Activated naive CD4-positive, alpha-beta T cell treated with anti-CD3 and anti-CD28 coated beads, Interleukin-2, amount 10 ng/mL, durations not matched to agents 7 days and 5 days (primary cell): ENCODE measurements at regions not wholly inside any gene's neighbourhood (a gene's known extent, or its start where the extent isn't known, plus 50 kb on each side); places are given as distances from the start of the nearest gene placed in this dataset.
"Not testable (repeated sequence)": the region's sequence is repeated elsewhere in the genome, so short reads cannot be mapped to it uniquely, and the experiment has no call there.

Experiments used
- CTCF ChIA-PET: fragments of 350-600 bp; sonication (Branson Sonifier 250); formaldehyde crosslinking; loops from one replicate; lab custom pipeline; 2021; ENCODE audit warnings: antibody characterized with exemption; lab: Charles Lee
- DNase-seq: peaks from one replicate; pipeline ENCODE4 v3.0.0-alpha.2; 2020
- H3K27ac Mint-ChIP-seq: one replicate; pipeline ENCODE4 v1.8.0; 2021; ENCODE audit warnings: mild to moderate bottlenecking, moderate library complexity, mixed read lengths
- H3K27me3 Mint-ChIP-seq: one replicate; pipeline ENCODE4 v1.8.0; 2021; ENCODE audit warnings: mild to moderate bottlenecking, mixed read lengths
- H3K36me3 Mint-ChIP-seq: one replicate; pipeline ENCODE4 v1.8.0; 2021; ENCODE audit warnings: mixed read lengths
- H3K4me1 Mint-ChIP-seq: one replicate; pipeline ENCODE4 v1.8.0; 2021; ENCODE audit warnings: mixed read lengths
- H3K4me3 Mint-ChIP-seq: one replicate; pipeline ENCODE4 v1.8.0; 2021; ENCODE audit warnings: mild to moderate bottlenecking, moderate library complexity, mixed read lengths
- H3K9me3 Mint-ChIP-seq: one replicate; pipeline ENCODE4 v1.8.0; 2021; ENCODE audit warnings: mixed read lengths

GRCh38 chr1:190615818-190616217, 138.2 kb upstream of the BRINP3 start:
- H3K27ac Mint-ChIP-seq = no peak overlapping the region
- H3K4me1 Mint-ChIP-seq = no peaks in the 10 kb centered on the region
- no peaks in the 10 kb centered on the region for H3K36me3 Mint-ChIP-seq
- CTCF ChIA-PET = no interaction called here
- DNase-seq = no peak
- H3K9me3 Mint-ChIP-seq = peaks cover 8% of the 10 kb centered on the region
- no peak overlapping the region for H3K4me3 Mint-ChIP-seq
- no peaks in the 10 kb centered on the region for H3K27me3 Mint-ChIP-seq

GRCh38 chr1:190616235-190616634, 138.6 kb upstream of the BRINP3 start:
- Mint-ChIP-seq H3K36me3 (no peaks in the 10 kb centered on the region), H3K27me3 (no peaks in the 10 kb centered on the region), H3K27ac (no peak overlapping the region), H3K9me3 (peaks cover 8% of the 10 kb centered on the region), H3K4me3 (no peak overlapping the region), H3K4me1 (no peaks in the 10 kb centered on the region)
- CTCF ChIA-PET = no interaction called here
- no peak for DNase-seq

- Mint-ChIP-seq H3K27ac (no peak overlapping the region), H3K27me3 (no peaks in the 10 kb centered on the region), H3K9me3 (peaks cover 8% of the 10 kb centered on the region), H3K4me1 (no peaks in the 10 kb centered on the region), H3K4me3 (no peak overlapping the region), H3K36me3 (no peaks in the 10 kb centered on the region)
- CTCF ChIA-PET = no interaction called here
- no peak for DNase-seq
Measured at GRCh38 chr1:190619724-190620123, 142.1 kb upstream of the BRINP3 start.

GRCh38 chr1:190633488-190633887, 155.8 kb upstream of the BRINP3 start:
- Mint-ChIP-seq H3K4me1 (no peaks in the 10 kb centered on the region), H3K27ac (no peak overlapping the region), H3K27me3 (no peaks in the 10 kb centered on the region), H3K9me3 (peaks cover 16% of the 10 kb centered on the region), H3K36me3 (no peaks in the 10 kb centered on the region), H3K4me3 (no peak overlapping the region)
- CTCF ChIA-PET = no interaction called here
- DNase-seq = no peak

- Mint-ChIP-seq H3K4me1 (no peaks in the 10 kb centered on the region), H3K9me3 (peaks cover 16% of the 10 kb centered on the region), H3K4me3 (no peak overlapping the region)
Measured at GRCh38 chr1:190634134-190634533, 156.5 kb upstream of the BRINP3 start.

GRCh38 chr1:190649553-190649952, 171.9 kb upstream of the BRINP3 start:
- Mint-ChIP-seq H3K27ac (no peak overlapping the region), H3K9me3 (peaks cover 11% of the 10 kb centered on the region), H3K36me3 (no peaks in the 10 kb centered on the region), H3K27me3 (no peaks in the 10 kb centered on the region), H3K4me1 (no peaks in the 10 kb centered on the region), H3K4me3 (no peak overlapping the region)
- CTCF ChIA-PET = no interaction called here
- no peak for DNase-seq

More at GRCh38 chr1:190634134-190634533, 156.5 kb upstream of the BRINP3 start:
- CTCF ChIA-PET = no interaction called here
- Mint-ChIP-seq H3K27ac (no peak overlapping the region), H3K27me3 (no peaks in the 10 kb centered on the region), H3K36me3 (no peaks in the 10 kb centered on the region)
- DNase-seq = no peak

- no peak overlapping the region for H3K4me3 Mint-ChIP-seq
- H3K27me3 Mint-ChIP-seq = no peaks in the 10 kb centered on the region
- no peak overlapping the region for H3K27ac Mint-ChIP-seq
- H3K36me3 Mint-ChIP-seq = no peaks in the 10 kb centered on the region
- no peaks in the 10 kb centered on the region for H3K9me3 Mint-ChIP-seq
- no peak for DNase-seq
- CTCF ChIA-PET = no interaction called here
- H3K4me1 Mint-ChIP-seq = no peaks in the 10 kb centered on the region
Measured at GRCh38 chr1:190658907-190659306, 181.2 kb upstream of the BRINP3 start.

- no peak for DNase-seq
- no peaks in the 10 kb centered on the region for H3K36me3 Mint-ChIP-seq
- H3K4me1 Mint-ChIP-seq = no peaks in the 10 kb centered on the region
- H3K27me3 Mint-ChIP-seq = no peaks in the 10 kb centered on the region
- no peak overlapping the region for H3K4me3 Mint-ChIP-seq
- CTCF ChIA-PET = no interaction called here
- no peaks in the 10 kb centered on the region for H3K9me3 Mint-ChIP-seq
- no peak overlapping the region for H3K27ac Mint-ChIP-seq
Measured at GRCh38 chr1:190663962-190664361, 186.3 kb upstream of the BRINP3 start.

GRCh38 chr1:190665045-190665444, 187.4 kb upstream of the BRINP3 start:
- Mint-ChIP-seq H3K27ac (no peak overlapping the region), H3K4me3 (no peak overlapping the region), H3K27me3 (no peaks in the 10 kb centered on the region), H3K36me3 (no peaks in the 10 kb centered on the region), H3K9me3 (peaks cover 4% of the 10 kb centered on the region), H3K4me1 (no peaks in the 10 kb centered on the region)
- DNase-seq = no peak
- CTCF ChIA-PET = no interaction called here

GRCh38 chr1:190667914-190668313, 190.2 kb upstream of the BRINP3 start:
- H3K27ac Mint-ChIP-seq = no peak overlapping the region
- CTCF ChIA-PET = no interaction called here
- no peaks in the 10 kb centered on the region for H3K36me3 Mint-ChIP-seq
- no peaks in the 10 kb centered on the region for H3K27me3 Mint-ChIP-seq
- DNase-seq = no peak
- no peak overlapping the region for H3K4me3 Mint-ChIP-seq
- peaks cover 12% of the 10 kb centered on the region for H3K9me3 Mint-ChIP-seq
- no peaks in the 10 kb centered on the region for H3K4me1 Mint-ChIP-seq

GRCh38 chr1:190679044-190679443, 201.4 kb upstream of the BRINP3 start:
- H3K27ac Mint-ChIP-seq = no peak overlapping the region
- CTCF ChIA-PET = no interaction called here
- no peaks in the 10 kb centered on the region for H3K36me3 Mint-ChIP-seq
- no peaks in the 10 kb centered on the region for H3K9me3 Mint-ChIP-seq
- H3K27me3 Mint-ChIP-seq = no peaks in the 10 kb centered on the region
- no peak for DNase-seq
- no peak overlapping the region for H3K4me3 Mint-ChIP-seq
- no peaks in the 10 kb centered on the region for H3K4me1 Mint-ChIP-seq

- Mint-ChIP-seq H3K4me3 (no peak overlapping the region), H3K27ac (no peak overlapping the region), H3K9me3 (no peaks in the 10 kb centered on the region), H3K4me1 (no peaks in the 10 kb centered on the region), H3K27me3 (no peaks in the 10 kb centered on the region), H3K36me3 (no peaks in the 10 kb centered on the region)
- DNase-seq = no peak
- CTCF ChIA-PET = no interaction called here
Measured at GRCh38 chr1:190679454-190679853, 201.8 kb upstream of the BRINP3 start.

GRCh38 chr1:190679983-190680382, 202.3 kb upstream of the BRINP3 start:
- Mint-ChIP-seq H3K36me3 (no peaks in the 10 kb centered on the region), H3K27ac (no peak overlapping the region), H3K27me3 (no peaks in the 10 kb centered on the region), H3K9me3 (no peaks in the 10 kb centered on the region), H3K4me3 (no peak overlapping the region), H3K4me1 (no peaks in the 10 kb centered on the region)
- no peak for DNase-seq
- CTCF ChIA-PET = no interaction called here

- CTCF ChIA-PET = no interaction called here
- H3K27me3 Mint-ChIP-seq = no peaks in the 10 kb centered on the region
- H3K9me3 Mint-ChIP-seq = peaks cover 3% of the 10 kb centered on the region
- no peak for DNase-seq
- H3K4me3 Mint-ChIP-seq = no peak overlapping the region
- no peaks in the 10 kb centered on the region for H3K36me3 Mint-ChIP-seq
- no peak overlapping the region for H3K27ac Mint-ChIP-seq
- no peaks in the 10 kb centered on the region for H3K4me1 Mint-ChIP-seq
Measured at GRCh38 chr1:190685676-190686075, 208.0 kb upstream of the BRINP3 start.

GRCh38 chr1:190688096-190688495, 210.4 kb upstream of the BRINP3 start:
- Mint-ChIP-seq H3K36me3 (no peaks in the 10 kb centered on the region), H3K4me3 (no peak overlapping the region), H3K4me1 (no peaks in the 10 kb centered on the region), H3K9me3 (peaks cover 16% of the 10 kb centered on the region), H3K27me3 (no peaks in the 10 kb centered on the region), H3K27ac (no peak overlapping the region)
- CTCF ChIA-PET = no interaction called here
- no peak for DNase-seq

- CTCF ChIA-PET, H3K4me1 Mint-ChIP-seq, H3K9me3 Mint-ChIP-seq, H3K36me3 Mint-ChIP-seq, DNase-seq, H3K4me3 Mint-ChIP-seq, H3K27ac Mint-ChIP-seq, H3K27me3 Mint-ChIP-seq: not testable (repeated sequence)
Measured at GRCh38 chr1:190698488-190698887, 220.8 kb upstream of the BRINP3 start.
